ENCODE measurements at regions not wholly inside any gene's neighbourhood (a gene's known extent, or its start where the extent isn't known, plus 50 kb on each side); places are given as distances from the start of the nearest gene placed in this dataset.

- TF ChIP-seq ZNF274 (IDR thresholded peaks at IDR 0.05; ENCODE audit: low read depth, low read length): no peak
- no peak for TF ChIP-seq SUZ12 (IDR thresholded peaks at IDR 0.05; ENCODE audit: extremely low read depth, insufficient read depth, insufficient read length)
Observed at GRCh38 chr3:13718000-13718399, 161.9 kb downstream of the WNT7A start.
